ENCODE measurements at regions not wholly inside any gene's neighbourhood (a gene's known extent, or its start where the extent isn't known, plus 50 kb on each side); places are given as distances from the start of the nearest gene placed in this dataset.
"Not testable (repeated sequence)": the region's sequence is repeated elsewhere in the genome, so short reads cannot be mapped to it uniquely, and the experiment has no call there.

DNA sequence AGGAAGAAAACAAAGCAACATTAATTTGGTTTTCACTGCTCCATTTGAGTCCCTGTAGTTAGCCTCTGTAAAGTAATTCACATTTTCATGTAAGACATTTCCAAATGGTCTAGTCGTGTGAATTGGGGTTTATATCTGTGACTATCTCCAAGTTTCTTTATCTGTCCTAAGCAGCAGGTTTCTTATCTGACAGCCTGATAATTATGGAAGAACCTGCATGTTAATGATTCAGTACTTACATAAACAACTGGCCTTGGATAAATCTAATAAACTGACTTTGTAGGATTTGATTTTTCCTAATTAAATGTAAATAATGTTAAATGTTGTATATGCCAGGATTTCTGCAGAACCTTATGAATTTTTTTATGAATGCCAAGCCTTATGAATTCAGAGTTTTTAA is 964.9 kb downstream of the NR2F1-AS1 start:
- Mint-ChIP-seq H3K36me3 (ENCODE audit: unreplicated experiment) (no peaks in the 10 kb centered on the region), H3K27me3 (ENCODE audit: unreplicated experiment) (no peaks in the 10 kb centered on the region), H3K9me3 (ENCODE audit: unreplicated experiment) (peaks cover 2% of the 10 kb centered on the region), H3K27ac (ENCODE audit: unreplicated experiment) (no peak overlapping the region), H3K4me3 (ENCODE audit: unreplicated experiment) (no peak overlapping the region), H3K4me1 (ENCODE audit: low read depth, unreplicated experiment) (no peaks in the 10 kb centered on the region)
- no peak for DNase-seq
- TF ChIP-seq, protein P1, sequence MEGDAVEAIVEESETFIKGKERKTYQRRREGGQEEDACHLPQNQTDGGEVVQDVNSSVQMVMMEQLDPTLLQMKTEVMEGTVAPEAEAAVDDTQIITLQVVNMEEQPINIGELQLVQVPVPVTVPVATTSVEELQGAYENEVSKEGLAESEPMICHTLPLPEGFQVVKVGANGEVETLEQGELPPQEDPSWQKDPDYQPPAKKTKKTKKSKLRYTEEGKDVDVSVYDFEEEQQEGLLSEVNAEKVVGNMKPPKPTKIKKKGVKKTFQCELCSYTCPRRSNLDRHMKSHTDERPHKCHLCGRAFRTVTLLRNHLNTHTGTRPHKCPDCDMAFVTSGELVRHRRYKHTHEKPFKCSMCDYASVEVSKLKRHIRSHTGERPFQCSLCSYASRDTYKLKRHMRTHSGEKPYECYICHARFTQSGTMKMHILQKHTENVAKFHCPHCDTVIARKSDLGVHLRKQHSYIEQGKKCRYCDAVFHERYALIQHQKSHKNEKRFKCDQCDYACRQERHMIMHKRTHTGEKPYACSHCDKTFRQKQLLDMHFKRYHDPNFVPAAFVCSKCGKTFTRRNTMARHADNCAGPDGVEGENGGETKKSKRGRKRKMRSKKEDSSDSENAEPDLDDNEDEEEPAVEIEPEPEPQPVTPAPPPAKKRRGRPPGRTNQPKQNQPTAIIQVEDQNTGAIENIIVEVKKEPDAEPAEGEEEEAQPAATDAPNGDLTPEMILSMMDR (IDR thresholded peaks at IDR 0.05; ENCODE audit: partially characterized antibody, unreplicated experiment), result no peak

DNA sequence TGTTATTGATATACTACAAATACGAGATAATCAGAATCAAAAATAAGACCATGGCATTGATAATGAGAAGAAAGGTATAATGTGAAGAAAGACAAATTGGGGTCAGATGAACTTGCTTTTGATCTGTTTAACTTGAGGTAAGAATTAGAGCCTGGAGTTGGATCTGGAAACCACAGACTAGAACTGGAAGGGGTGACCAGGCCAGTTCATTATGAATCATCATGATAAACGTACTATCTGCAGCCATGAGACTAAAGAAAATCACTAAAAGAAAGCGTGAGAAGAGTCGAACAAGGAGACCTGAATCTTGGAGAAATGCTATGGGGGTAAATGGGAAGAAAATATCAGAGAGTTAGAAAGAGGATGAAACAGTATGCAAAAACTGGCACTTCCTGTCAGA is 967.5 kb downstream of the NR2F1-AS1 start:
- TF ChIP-seq, protein P1 (IDR thresholded peaks at IDR 0.05; ENCODE audit: partially characterized antibody, unreplicated experiment), result no peak
- H3K27ac Mint-ChIP-seq (ENCODE audit: unreplicated experiment), result no peak overlapping the region
- H3K4me3 Mint-ChIP-seq (ENCODE audit: unreplicated experiment), result no peak overlapping the region
- no peaks in the 10 kb centered on the region for H3K36me3 Mint-ChIP-seq (ENCODE audit: unreplicated experiment)
- no peaks in the 10 kb centered on the region for H3K9me3 Mint-ChIP-seq (ENCODE audit: unreplicated experiment)
- no peaks in the 10 kb centered on the region for H3K4me1 Mint-ChIP-seq (ENCODE audit: low read depth, unreplicated experiment)
- no peaks in the 10 kb centered on the region for H3K27me3 Mint-ChIP-seq (ENCODE audit: unreplicated experiment)
- DNase-seq, result no peak

DNA sequence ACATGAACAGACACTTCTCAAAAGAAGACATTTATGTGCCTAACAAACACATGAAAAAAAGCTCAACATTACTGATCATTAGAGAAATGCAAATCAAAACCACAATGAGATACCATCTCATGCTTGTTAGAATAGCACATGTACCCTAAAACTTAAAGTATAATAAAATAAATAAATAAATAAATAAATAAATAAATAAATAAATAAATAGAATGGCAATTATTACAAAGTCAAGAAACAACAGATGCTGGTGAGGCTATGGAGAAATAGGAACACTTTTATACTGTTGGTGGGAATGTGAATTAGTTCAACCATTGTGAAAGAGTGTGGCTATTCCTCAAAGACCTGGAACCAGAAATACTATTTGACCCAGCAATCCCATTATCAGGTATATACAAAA is 970.6 kb downstream of the NR2F1-AS1 start:
- not testable (repeated sequence) for H3K4me3 Mint-ChIP-seq (ENCODE audit: unreplicated experiment); H3K36me3 Mint-ChIP-seq (ENCODE audit: unreplicated experiment); H3K27ac Mint-ChIP-seq (ENCODE audit: unreplicated experiment); H3K4me1 Mint-ChIP-seq (ENCODE audit: low read depth, unreplicated experiment); DNase-seq; H3K9me3 Mint-ChIP-seq (ENCODE audit: unreplicated experiment); H3K27me3 Mint-ChIP-seq (ENCODE audit: unreplicated experiment)

DNA sequence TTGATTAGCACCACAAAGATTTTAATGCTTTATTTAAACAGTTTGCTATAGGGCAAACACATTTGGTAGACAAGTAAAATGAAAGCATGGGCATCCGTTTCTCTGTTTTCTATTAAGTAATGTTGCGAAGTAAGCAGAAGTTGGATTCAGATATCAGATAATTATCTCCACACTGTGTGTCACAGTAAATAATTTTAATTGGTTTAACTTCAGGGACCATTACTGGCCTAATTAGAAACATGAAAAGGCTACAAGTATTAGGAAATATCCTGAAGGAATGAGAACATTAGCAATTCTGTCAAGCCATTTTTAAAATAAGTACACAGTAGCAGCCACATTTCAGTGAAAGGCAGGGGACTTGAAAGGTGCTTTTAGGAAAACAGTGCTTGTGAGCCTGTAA is 975.4 kb downstream of the NR2F1-AS1 start:
- TF ChIP-seq, protein P1 (IDR thresholded peaks at IDR 0.05; ENCODE audit: partially characterized antibody, unreplicated experiment), result no peak
- H3K27me3 Mint-ChIP-seq (ENCODE audit: unreplicated experiment), result peaks cover 2% of the 10 kb centered on the region
- no peaks in the 10 kb centered on the region for H3K4me1 Mint-ChIP-seq (ENCODE audit: low read depth, unreplicated experiment)
- H3K36me3 Mint-ChIP-seq (ENCODE audit: unreplicated experiment), result no peaks in the 10 kb centered on the region
- no peaks in the 10 kb centered on the region for H3K9me3 Mint-ChIP-seq (ENCODE audit: unreplicated experiment)
- no peak overlapping the region for H3K4me3 Mint-ChIP-seq (ENCODE audit: unreplicated experiment)
- no peak for DNase-seq
- no peak overlapping the region for H3K27ac Mint-ChIP-seq (ENCODE audit: unreplicated experiment)

DNA sequence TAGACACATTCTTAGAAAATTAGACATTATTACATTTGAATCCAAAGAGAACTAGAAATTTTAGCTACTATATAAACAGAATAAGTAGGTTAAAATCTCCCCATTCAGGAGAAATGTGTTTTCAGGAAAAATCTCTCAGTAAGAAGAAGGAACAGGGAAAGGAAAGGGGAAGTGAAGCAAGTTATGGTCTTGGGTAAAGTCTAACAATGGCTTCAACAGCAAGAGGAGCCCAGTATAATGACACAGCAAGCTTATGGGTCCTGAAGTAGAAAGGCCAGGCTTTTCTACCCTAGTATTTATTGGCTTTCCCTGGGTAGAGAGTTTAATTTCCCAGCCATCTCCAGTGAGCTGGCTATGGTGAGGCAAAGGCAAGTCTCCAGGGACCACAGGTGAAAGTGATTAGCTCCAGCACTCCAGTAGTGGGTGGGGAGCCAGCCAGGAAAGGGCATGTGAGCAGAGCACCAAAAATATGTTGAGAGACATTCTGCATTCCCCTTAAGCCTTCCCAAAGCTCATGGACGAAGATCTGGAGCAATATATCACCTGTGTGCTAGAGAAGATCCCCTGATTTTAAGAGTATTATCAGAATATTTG is 981.7 kb downstream of the NR2F1-AS1 start:
- Mint-ChIP-seq H3K4me1 (ENCODE audit: low read depth, unreplicated experiment) (no peaks in the 10 kb centered on the region), H3K36me3 (ENCODE audit: unreplicated experiment) (no peaks in the 10 kb centered on the region), H3K4me3 (ENCODE audit: unreplicated experiment) (no peak overlapping the region), H3K9me3 (ENCODE audit: unreplicated experiment) (no peaks in the 10 kb centered on the region), H3K27ac (ENCODE audit: unreplicated experiment) (no peak overlapping the region), H3K27me3 (ENCODE audit: unreplicated experiment) (no peaks in the 10 kb centered on the region)
- TF ChIP-seq, protein P1 (IDR thresholded peaks at IDR 0.05; ENCODE audit: partially characterized antibody, unreplicated experiment), result no peak
- DNase-seq, result no peak

Data from glutamatergic neuron (in vitro differentiated cells).